CD4-positive, alpha-beta T cell treated with Interleukin-4 for 1 hour (primary cell): ENCODE measurements at regions not wholly inside any gene's neighbourhood (a gene's known extent, or its start where the extent isn't known, plus 50 kb on each side); places are given as distances from the start of the nearest gene placed in this dataset.
"Not testable (repeated sequence)": the region's sequence is repeated elsewhere in the genome, so short reads cannot be mapped to it uniquely, and the experiment has no call there.

Experiments
- DNase-seq, 2 donors: peaks; one replicate each; pipeline ENCODE4 v3.0.0-alpha.2; 2020 to 2022

DNA sequence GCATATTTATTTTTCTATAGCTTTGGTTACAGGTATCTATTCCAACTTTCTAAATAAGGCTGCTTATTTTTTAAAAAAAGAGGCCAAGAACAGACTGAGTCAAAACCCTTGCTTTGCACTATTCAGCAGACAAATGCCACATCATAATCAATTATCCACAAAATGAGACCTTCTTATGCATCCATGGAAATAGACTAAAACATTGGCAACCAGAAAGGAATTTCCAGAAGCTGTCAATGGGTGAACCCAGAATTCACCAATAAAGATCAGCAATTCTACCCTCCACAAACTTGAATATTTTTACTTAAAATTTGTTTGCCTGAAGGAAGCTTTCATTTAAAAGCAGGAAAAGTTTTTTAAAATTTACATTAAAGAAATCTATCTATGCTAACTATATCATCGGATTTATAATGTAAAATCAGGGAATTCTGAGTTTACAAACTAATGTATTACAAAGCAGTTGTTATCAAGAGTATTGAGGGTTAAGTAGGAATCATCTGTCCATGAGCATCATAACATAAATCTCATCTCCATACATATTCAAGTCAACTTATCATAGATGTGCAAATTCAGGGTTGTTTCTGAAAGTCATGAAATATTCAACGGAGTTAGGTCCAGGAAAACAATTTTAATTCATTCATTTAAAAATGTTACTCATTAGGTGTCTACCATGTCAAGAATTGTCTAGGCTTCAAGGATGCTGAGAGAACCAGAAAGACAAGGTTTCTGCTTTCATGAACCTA lies 548.0 kb downstream of the SATB2 start:
- DNase-seq = no peak

DNA sequence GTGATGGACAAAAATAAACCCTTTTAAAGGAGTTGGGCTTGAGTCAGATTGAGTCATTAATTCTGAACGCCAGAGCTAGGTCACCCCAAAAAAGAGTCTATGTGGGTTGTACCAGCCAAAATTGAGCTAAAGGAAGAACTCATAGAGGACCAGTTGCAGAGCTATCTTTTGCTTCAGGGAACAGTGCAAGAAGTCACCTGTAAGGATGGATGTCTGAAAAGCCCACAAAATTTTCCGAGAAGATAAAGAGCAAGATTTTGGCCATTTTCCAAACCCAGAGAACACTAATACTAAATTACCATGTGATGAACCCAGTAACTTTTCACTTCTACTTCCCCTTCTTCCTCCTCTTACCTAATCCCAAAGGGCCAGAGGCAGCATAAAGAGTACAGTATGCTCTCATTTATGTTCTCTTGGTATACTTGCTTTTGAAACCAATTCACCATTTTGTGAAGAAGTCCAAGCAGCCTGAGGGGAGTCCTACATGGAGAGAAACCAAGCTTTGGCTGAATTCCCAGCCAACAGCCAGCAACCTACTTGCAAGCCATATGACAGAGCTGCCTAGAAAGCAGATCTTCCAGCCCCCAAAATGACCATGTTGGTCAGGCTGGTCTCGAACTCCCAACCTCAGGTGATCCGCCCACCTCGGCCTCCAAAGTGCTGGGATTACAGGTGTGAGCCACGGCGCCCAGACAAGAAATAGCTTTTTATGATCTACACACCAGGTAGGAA lies 551.7 kb downstream of the SATB2 start:
- DNase-seq = no peak

DNA sequence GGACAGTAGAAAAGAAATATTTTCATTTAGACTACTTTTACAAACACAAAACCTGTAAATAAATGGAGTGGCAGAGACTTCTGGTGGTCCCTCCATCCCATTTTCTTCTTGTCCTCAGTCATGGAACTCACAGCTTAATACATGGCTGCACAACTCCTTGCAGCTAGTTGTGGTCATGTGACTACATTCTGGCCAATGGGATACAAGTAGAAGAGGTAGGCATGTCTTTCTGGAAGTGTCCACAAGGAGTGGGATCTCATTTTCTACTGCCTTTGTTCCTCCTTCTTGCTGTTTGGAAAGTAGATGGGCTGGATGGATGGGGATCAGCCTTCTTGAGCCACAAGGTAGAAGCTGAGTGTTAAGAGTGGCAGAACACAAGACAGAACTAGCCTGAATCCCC lies 555.8 kb downstream of the SATB2 start:
- no peak for DNase-seq

DNA sequence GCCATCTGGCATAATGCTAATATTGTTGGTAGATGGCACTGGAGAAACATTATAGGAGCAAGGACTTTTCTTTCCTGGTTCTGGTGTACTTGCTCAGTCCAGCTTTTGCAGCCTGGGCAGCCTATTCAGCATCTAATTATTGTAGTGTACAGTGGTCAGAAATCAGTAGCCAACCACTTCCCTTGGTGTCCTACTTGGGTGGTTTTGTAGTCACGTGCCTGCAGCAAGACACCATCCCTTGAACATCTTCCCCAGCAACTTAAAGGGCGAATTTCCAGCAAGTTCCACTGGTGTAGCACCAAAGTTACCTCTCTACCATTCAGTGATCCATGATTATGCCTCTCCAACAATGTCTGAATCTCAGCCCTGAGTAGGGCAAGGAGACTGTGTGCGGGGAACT lies 557.6 kb downstream of the SATB2 start:
- DNase-seq = no peak

DNA sequence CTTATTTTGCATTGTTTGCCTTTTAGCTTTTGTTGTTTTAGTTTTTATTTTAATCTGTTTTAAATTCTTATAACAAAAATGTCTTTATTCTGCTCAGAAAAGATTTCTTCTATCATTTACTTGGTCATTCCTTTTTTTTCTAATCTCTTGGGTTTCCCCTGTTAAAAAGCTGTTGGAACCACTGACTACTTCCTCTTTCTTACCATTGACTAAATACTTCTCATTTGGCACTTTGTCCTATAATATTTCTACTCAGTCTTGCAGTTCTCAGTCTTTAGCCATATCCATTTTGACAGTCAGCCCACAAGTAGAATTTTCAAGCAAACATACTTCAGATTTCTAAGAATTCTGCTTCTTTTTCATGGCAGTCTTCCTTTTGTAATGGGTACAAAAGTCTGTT lies 567.2 kb downstream of the SATB2 start:
- no peak for DNase-seq

DNA sequence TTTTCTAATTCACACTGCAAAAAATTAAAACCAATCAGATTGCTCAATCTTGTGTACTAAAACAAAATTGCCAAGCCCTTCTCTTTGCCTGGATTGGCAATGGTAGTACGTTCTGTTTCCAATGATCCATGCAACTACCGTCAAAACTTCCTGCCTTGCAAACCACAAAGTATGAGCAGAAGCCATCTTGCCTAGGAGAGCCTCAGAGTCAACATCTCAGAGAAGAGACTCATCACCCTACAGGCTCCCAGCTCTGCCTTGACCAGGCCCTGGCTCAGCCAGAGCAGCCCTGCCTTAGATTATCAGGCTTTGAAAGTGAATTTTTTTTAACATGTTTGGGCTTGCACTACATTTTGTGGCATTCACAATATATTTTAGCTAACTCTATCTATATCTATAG lies 574.1 kb downstream of the SATB2 start:
- no peak for DNase-seq

DNA sequence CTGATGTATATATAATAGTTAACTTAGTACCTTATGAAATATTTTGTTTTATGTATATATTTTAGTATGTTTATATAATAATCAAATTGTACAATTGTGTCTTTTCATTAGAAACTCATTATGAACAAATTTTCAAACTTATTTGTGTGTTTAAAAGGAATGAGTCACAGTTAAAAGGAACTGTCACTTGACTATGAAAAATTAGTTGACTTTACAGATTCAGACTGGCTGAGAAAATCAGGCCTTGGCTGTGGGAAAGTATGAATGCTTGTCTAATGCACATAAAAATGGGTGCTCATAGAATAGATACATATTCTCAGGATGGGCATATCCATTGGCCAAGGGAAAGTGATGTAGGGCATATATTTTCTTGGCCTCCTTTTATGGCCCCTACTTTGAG lies 576.8 kb downstream of the SATB2 start:
- DNase-seq = no peak

DNA sequence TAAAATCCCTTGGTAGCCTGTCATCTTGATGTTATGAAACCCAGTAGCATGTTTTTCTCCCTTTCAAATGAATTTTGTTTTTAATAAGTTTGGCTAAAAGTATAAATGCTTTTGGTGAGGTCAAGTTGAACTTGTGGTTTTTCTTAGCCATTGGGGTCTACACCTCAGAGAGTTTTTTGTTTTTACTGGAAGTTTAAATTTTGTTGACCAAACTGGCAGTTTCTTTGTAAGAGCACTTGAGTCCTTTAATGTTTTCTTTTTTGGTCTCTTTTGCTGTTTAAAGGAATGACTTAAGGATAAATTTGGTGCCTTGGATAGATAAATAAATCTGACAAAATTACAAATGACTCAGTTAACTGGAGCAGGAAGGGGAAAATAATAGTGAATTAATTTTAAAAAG lies 577.3 kb downstream of the SATB2 start:
- no peak for DNase-seq

DNA sequence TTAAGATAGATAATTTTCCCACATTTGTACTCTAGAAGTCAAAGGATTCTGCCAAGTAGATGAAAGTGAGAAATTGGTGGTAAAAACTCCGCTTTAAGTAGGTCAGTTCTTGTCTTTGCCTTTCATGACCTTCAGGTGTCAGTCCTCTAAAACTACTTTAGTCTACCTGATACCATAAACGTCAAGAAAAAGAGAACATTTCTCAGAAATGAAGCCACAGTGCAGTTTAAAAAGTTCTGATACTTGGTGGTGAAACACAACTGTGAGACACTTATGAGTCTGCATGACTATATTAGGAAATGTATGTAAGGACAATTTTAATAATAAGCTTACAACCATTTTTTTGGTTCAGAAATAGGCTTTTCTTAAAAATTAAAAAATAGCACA lies 583.3 kb downstream of the SATB2 start:
- DNase-seq = no peak

DNA sequence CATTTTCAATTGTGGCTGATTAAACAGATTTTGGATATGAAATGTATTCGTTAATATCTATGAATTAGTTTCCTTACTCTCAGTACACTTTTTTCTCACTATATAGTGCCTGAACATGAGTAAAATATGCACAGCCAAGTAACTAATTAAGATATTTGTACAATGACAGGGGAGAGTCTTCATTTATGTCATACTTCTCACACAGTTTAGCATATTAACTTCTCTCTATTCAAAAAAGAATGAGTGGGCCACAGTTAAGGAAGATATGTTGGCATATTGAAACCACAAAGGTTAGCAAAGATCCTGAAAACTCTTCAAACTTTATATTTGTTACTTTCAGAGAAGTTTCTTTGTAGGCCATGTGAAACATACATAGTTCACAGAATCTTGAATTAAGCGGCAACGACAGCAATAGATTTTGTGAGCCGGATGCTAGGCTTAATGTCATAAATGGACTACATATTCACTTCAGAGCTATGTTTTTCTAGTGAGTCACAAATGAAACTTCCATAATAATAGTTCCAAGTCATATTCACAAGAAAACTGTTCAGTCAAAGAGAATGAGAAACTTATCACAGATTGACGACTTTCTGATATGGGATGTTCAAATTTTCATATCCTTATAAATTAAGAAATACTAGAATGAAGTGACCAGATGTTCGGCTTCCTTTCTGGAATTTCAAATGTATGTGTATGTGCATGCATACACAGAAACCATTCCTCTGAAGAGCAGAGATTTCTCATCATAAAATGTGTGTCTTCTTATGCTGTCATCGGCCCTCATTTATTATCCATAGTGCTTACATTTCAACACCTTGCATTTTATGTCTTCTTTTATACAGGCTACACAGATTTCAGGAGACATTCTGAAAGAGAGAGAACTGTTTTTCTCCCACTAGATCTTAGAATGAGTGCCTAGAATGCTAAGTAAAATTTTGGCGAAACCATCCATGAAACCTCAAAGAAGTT lies 584.0 kb downstream of the SATB2 start:
- DNase-seq = no peak

DNA sequence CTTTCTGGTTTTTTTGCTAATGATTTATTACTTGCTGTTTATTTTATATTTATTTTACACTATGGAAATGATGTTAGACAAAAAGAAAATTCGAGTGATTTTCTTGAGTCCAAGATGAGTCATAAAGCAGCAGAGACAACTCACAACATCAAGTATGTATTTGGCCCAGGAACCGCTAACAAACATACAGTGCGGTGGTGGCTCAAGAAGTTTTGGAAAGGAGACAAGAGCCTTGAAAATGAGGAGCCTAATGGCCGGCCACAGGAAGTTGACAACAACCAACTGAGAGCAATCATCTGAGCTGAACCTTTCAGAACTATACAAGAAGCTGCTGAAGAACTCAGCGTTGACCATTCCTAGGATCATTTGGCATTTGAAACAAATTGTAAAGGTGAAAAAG lies 594.1 kb downstream of the SATB2 start:
- DNase-seq = no peak

DNA sequence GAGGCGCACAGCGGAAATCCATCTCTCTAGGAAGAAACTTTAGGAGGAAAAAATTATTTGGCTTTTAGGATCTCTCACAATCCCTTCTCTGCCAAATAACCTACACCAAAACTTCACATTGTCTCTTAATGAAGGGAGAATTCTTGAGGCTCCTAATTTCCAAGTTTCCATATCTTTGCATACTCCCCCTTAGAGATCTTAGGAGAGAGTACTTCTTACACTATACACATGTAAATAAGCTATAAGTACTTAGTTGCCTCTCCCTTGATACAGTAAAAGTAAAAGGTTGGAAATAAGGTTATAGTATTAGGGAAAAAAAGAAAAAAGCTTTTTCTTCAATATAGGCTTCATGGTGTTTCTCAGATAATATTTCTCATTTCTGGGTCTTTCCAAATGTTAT lies 596.7 kb downstream of the SATB2 start:
- no peak for DNase-seq

DNA sequence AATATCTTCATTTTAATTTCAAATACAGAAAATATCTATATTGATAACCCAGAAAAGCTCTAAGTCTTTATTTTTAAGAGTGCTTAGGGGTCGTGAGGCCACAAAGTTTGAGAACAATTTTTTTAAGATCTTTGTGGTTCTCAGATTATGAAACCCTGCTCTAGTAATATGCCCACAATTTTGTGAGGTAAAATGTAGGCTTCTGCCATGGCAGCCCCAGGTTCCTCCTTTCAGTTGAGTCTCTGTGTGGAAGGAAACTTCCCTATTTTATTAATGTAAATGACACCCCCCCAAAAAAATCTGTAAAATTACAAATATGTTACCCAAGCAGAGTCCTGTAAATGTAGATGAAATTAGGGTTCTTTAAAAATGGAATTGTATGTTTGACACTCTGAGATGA lies 600.5 kb downstream of the SATB2 start:
- no peak for DNase-seq

DNA sequence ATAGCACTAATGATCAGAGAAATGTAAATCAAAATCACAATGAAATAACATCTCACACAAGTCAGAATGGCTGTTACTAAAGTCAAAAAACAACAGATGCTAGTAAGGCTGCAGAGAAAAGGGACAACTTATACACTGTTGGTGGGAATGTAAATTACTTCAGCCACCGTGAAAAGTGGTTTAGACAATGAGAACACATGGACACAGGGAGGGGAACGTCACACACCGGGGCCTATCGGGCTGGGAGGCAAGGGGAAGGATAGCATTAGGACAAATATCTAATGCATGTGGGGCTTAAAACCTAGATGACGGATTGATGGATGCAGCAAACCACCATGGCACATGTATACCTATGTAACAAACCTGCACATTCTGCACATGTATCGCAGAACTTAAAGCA lies 602.0 kb downstream of the SATB2 start:
- not testable (repeated sequence) for DNase-seq

DNA sequence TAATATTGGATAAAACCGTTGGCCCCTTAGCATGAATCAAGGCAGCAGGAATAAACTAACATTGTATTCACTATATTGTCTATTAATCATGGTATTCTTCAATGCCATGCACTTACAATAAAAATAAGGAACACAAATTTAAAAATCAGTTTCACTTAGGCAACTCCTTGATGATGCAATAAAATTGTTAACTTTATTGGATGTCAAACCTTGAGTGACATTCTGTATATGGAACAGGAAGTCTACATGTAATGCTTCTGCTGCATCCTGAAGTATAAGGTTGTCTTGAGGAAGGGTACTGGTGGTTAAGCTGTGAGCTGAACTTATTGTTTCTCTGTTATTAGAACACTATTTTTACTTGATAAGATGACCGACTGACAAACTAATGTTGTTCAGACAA lies 605.5 kb downstream of the SATB2 start:
- DNase-seq = no peak

DNA sequence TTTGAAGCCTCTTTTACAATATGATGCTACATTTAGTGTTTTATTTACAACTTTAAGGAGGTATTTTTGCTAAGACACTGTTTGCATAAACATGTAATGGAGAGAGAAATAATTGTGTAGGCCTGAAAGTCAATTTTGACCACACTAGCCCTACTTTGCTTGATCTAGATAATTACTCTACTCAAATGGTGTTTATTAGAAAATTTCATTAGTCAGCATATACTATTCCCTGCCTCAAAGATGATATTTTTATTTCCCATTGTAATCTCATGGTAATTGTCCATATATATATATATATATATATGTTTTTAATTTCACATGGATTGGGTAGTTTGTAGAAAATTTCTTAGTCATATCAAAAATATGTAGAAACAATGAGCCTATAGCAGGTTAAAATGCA lies 632.2 kb downstream of the SATB2 start:
- no peak for DNase-seq

DNA sequence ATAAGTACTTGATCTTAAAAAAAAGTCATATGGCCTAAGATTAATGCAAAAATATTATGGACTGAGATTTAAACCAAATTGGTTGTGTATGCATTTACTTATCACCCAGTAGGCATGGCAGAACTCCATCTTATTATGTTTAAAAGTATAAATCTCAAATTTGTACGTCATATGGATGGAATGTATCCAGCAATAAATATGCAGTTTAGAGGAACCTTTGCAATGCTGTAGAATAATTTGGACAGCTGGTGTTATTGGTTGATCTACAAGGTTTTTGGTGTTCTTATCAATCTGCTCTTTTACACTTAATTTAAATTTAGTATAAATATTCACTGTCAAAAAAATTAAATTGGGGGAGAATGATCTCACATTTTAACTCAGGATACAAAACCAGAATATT lies 640.2 kb downstream of the SATB2 start:
- no peak for DNase-seq

DNA sequence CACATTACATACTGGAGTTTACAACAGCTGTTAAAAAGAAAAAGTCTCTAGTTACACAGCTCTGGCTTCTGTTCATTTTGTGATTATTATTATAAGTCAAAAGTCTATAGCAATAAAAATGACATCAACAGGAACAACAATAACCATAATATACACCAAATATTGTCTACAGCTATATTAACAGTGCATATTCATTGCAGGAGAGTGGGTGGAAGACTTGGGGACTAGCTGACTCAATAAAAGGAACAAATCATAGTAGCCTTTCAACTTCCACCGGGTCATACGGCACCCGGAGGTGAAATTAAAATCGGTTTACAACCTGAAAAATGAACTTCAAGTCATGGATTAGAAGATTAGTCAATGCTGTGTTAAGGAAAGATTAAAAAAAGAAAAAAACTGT lies 642.1 kb downstream of the SATB2 start:
- DNase-seq = no peak

DNA sequence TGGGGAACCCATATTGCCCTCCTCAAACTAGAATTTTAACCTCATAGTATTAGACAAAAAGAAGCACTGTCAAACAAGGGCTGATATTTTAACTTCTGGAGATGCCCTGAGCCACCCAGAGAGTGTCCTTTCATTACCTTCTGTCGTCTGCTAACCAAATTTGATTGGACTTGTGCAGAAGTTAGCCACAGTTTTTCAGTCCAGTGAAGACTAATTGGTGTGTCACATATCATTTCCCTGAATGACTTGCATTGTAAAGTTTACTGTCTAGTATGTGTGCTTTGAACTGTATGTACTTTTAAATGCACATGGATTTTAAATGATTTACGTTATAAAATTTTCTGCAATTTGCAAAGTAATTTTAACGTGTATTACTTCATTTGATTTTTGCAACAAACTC lies 646.5 kb downstream of the SATB2 start:
- no peak for DNase-seq

DNA sequence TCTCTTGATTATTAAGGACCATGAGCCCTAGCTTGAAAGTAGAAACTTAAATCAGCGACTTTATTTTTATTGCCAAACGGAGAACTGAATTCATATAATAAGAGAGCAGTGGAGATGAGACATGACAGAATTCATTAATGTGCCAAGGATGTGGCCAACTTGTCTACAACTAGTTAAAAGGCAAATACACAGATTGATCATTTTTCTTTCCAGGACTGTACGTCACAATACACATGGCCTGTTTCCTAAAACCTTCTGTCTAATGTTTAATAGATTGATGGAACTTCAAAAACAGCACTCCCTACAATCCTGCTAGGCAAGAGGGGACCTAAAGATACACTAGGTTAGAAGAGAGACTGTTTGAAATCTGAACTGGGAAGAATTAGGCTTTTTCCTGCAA lies 647.8 kb downstream of the SATB2 start:
- no peak for DNase-seq

DNA sequence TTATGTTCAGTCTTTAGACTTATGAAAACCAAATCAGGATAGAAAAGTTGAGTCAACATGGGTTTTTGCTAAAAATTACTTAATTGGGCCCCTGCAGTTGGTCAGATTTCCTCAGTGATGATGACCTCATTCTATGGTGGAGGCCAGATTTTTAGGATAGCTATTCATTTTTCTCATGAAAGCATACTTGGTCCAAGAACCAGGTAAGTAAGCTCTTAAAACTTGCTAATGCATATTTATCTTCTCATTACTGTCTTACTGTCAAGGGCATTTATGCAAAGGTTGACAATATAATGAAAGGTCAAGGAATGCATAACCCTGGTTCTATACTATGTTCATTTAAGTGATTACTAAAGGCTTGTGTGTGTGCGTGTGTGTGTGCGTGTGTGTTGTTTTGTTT lies 650.6 kb downstream of the SATB2 start:
- DNase-seq = no peak

DNA sequence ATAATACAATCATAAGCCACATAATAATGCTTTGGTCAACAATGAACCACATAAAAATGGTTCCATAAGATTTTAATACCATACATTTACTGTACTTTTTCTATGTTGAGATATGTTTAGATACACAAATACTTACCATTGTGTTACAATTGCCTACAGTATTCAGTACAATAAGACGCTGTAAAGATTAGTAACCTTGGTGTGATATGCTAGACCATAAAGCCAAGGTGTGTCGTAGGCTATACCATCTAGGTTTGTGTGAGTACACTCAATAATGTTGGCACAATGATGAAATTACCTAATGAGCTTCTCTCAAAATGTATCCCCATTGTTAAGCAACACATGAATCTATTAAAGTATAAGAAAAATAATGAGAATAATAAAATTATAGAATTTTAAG lies 662.3 kb downstream of the SATB2 start:
- DNase-seq = no peak

DNA sequence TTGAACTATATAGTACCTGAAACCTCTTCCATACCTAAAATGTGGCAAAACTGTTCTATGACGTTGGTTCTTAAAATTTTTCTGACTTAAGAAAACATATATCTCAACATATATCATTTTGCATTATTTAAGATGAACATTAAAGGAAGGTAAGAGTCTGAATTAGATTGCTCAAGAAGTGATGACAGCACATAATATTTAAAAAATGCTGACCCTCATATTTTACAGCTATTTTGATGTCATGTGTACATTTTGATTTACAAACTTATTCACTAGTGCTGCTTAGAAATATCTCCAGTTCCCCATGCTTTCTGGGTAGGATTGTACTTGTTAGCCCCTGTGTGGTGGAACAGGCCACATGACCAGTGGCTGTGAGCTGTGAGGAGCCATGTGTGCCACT lies 666.1 kb downstream of the SATB2 start:
- DNase-seq = no peak

DNA sequence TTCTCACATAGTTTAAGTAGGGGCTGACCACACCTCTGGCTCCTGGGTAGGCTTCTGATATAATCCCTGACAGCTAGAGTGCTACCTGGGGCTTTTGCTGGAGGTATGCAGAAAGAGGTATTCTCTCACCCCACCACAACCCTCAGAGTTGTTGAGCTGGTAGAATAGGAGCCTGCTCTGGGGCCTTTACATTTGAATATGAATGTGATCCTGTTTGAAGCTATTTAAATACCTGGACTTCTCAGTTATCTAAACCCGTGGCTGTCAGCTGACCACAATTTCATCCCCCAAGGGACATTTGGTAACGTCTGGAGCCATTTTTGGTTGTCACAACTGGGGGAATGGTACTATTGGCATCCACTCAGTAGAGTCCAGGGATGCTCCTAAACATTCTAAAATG lies 669.1 kb downstream of the SATB2 start:
- no peak for DNase-seq
